HG03432 (cell line): ENCODE measurements at regions not wholly inside any gene's neighbourhood (a gene's known extent, or its start where the extent isn't known, plus 50 kb on each side); places are given as distances from the start of the nearest gene placed in this dataset.
"Not testable (repeated sequence)": the region's sequence is repeated elsewhere in the genome, so short reads cannot be mapped to it uniquely, and the experiment has no call there.

ENCODE experiments used
- ATAC-seq: cut with Tn5 transposase; IDR thresholded peaks from one replicate; pipeline ENCODE4 v1.9.1; 2021; ENCODE audit warnings: mild to moderate bottlenecking, moderate library complexity; ENCODE audit not compliant: unreplicated experiment

GRCh38 chr6:141195251-141195832, 937.4 kb upstream of the GJE1 start:
- ATAC-seq: no peak

- ATAC-seq: no peak
These were observed 949.4 kb upstream of the GJE1 start for GRCh38 chr6:141183368-141183767.

- not testable (repeated sequence) for ATAC-seq
These were observed 957.3 kb upstream of the GJE1 start for GRCh38 chr6:141175458-141175857.

- ATAC-seq: no peak
These were observed 957.8 kb upstream of the GJE1 start for GRCh38 chr6:141174932-141175331.

GRCh38 chr6:141173529-141173928, 959.2 kb upstream of the GJE1 start:
- ATAC-seq: no peak

GRCh38 chr6:141169419-141169818, 963.3 kb upstream of the GJE1 start:
- no peak for ATAC-seq

GRCh38 chr6:141167945-141168344, 964.8 kb upstream of the GJE1 start:
- ATAC-seq: no peak

- ATAC-seq: no peak
These were observed 967.6 kb upstream of the GJE1 start for GRCh38 chr6:141165002-141165665.

- ATAC-seq: no peak
These were observed 968.5 kb upstream of the GJE1 start for GRCh38 chr6:141164042-141164743.

- ATAC-seq: no peak
These were observed 969.6 kb upstream of the GJE1 start for GRCh38 chr6:141163107-141163506.

GRCh38 chr6:141158740-141159139, 974.0 kb upstream of the GJE1 start:
- no peak for ATAC-seq

- ATAC-seq: no peak
These were observed 979.2 kb upstream of the GJE1 start for GRCh38 chr6:141153563-141153962.

GRCh38 chr6:141152951-141153350, 979.8 kb upstream of the GJE1 start:
- ATAC-seq: no peak

GRCh38 chr6:141151710-141152417, 980.9 kb upstream of the GJE1 start:
- ATAC-seq: no peak

- ATAC-seq: no peak
These were observed 990.9 kb upstream of the GJE1 start for GRCh38 chr6:141141870-141142269.

- peak; percentile 37 for ATAC-seq
These were observed 991.8 kb upstream of the GJE1 start for GRCh38 chr6:141140905-141141304.

- ATAC-seq: no peak
These were observed 993.3 kb upstream of the GJE1 start for GRCh38 chr6:141139461-141139860.

- no peak for ATAC-seq
These were observed 998.0 kb upstream of the GJE1 start for GRCh38 chr6:141134723-141135122.

- no peak for ATAC-seq
These were observed 998.9 kb upstream of the GJE1 start for GRCh38 chr6:141133836-141134235.

GRCh38 chr6:141133346-141133745, 999.4 kb upstream of the GJE1 start:
- ATAC-seq: no peak

- no peak for ATAC-seq
These were observed 1001.1 kb upstream of the GJE1 start for GRCh38 chr6:141131616-141132015.

- peak; percentile 30 for ATAC-seq
These were observed 1009.2 kb upstream of the GJE1 start for GRCh38 chr6:141123497-141123896.
